GM12875 (cell line): ENCODE measurements at regions not wholly inside any gene's neighbourhood (a gene's known extent, or its start where the extent isn't known, plus 50 kb on each side); places are given as distances from the start of the nearest gene placed in this dataset.

Experiments
- H3K4me3 ChIP-seq: one replicate; pipeline ENCODE4 v1.5.1; 2011; ENCODE audit warnings: low read depth, low read length, control low read depth
- TF ChIP-seq, protein P1 (sequence below): IDR thresholded peaks from 2 replicates; pipeline ENCODE4 v1.5.1; 2011; ENCODE audit warnings: low read depth, mild to moderate bottlenecking, control low read depth, inconsistent platforms, low read length, moderate library complexity, borderline replicate concordance; ENCODE audit not compliant: insufficient read depth

DNA sequence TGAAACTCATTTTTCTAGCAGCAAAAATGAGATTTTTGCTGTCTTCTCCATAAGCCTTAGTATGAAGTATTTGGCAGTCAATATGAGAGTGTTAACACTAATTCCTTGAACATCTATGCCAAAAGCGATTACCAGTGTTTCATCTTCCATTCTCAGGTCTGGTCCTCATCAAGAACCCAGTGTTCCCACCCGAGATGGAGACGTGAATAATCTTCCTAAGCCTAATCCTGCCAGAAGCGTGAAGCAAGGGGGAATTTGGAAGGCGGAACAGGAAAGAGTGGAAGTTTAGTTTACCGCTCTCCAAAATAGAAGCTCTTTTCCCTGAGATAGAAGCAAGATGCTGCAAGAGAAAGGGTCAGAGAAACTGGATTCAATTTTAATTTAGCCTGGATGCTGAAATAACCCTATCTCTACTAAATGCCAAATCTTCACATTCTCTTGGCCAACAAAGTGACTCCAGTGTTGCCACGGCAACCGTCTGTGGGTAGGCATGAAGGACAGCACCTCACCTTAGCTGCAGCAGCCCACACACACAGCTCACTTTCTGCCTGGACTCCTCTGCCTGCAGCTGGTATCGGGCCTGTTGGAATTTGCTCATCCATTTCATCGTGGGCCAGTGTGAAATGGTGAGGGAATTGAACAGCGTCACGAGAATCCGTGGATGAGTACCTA lies 711.1 kb downstream of the CBLN2 start:
- H3K4me3 ChIP-seq: no peak overlapping the region
- TF ChIP-seq, protein P1, sequence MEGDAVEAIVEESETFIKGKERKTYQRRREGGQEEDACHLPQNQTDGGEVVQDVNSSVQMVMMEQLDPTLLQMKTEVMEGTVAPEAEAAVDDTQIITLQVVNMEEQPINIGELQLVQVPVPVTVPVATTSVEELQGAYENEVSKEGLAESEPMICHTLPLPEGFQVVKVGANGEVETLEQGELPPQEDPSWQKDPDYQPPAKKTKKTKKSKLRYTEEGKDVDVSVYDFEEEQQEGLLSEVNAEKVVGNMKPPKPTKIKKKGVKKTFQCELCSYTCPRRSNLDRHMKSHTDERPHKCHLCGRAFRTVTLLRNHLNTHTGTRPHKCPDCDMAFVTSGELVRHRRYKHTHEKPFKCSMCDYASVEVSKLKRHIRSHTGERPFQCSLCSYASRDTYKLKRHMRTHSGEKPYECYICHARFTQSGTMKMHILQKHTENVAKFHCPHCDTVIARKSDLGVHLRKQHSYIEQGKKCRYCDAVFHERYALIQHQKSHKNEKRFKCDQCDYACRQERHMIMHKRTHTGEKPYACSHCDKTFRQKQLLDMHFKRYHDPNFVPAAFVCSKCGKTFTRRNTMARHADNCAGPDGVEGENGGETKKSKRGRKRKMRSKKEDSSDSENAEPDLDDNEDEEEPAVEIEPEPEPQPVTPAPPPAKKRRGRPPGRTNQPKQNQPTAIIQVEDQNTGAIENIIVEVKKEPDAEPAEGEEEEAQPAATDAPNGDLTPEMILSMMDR: no peak

DNA sequence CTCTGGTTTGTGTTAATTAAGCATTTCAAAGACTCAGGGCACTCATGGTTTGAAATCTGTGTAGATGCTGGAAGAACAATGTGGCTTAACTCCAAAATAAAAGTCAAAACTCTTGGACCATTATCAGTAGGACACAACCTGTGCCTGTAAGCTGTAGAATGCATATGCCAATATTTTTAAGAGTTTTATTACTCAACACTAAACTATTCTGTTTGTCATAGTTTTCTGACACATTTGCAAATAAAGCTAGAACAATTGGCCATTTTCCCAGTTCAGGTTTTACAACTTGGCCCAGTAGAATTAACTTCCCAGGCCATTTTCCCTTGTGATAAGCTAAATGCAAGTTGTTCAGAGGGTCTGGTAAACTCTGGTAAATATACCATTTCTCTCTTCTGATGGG lies 713.1 kb downstream of the CBLN2 start:
- TF ChIP-seq, protein P1: no peak
- H3K4me3 ChIP-seq: no peak overlapping the region

DNA sequence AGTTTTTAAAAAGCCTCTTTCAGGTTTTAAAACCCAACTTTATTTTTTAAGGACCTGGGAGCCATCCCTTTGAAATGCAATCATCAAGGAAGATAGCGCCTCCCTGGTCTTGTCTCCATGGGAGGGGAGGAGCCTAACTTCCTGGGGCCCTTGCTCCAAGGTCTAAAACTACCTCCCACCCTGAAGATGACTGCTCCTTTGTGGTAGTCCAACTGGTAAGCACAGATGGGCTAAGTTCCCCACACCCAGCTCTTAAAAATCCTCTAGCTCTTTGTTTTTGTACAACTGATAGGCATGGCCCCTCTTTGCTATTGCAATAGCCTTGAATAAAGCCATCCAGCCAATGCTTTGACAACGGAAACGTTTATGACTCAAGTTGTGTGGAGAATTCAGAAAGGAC lies 716.8 kb downstream of the CBLN2 start:
- TF ChIP-seq, protein P1: no peak
- H3K4me3 ChIP-seq: no peak overlapping the region

GRCh38 chr18:71815305-71815704 lies 728.8 kb downstream of the CBLN2 start:
- H3K4me3 ChIP-seq: no peak overlapping the region
- TF ChIP-seq, protein P1: no peak

GRCh38 chr18:71809711-71810110 lies 734.4 kb downstream of the CBLN2 start:
- TF ChIP-seq, protein P1: no peak
- no peak overlapping the region for H3K4me3 ChIP-seq

GRCh38 chr18:71808616-71809015 lies 735.5 kb downstream of the CBLN2 start:
- TF ChIP-seq, protein P1: no peak
- H3K4me3 ChIP-seq: no peak overlapping the region

DNA sequence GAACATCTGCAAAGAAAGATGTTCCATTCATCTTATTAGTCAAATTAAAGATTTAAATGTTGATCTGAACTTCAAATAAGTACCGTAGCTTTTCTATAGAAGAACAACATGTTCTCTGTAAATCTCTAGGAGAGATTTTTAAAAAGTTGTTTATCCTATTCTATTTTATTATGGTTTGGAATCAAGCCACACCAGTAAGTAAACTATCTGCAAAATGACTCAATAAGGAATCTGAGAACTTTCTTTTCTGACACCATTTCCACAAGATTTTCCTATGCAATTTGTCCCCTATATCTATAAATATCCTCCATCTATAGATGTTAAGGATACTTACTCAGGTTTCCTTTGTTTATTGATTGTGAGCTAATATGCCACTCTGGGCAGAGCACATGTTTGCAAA lies 736.6 kb downstream of the CBLN2 start:
- TF ChIP-seq, protein P1: no peak
- no peak overlapping the region for H3K4me3 ChIP-seq
